HL-60 (cell line): ENCODE measurements at regions not wholly inside any gene's neighbourhood (a gene's known extent, or its start where the extent isn't known, plus 50 kb on each side); places are given as distances from the start of the nearest gene placed in this dataset.

Source experiments
- DNase-seq, 2 experiments: peaks; one replicate each; pipeline ENCODE4 v3.0.0-alpha.2; 2010 to 2020; ENCODE audit warnings: low read depth in 1 of 2, low spot score in 1 of 2
- H3K27ac ChIP-seq: fragments of 250-450 bp; sonication (Bioruptor Pico); replicated peaks from 2 replicates; pipeline ENCODE4 v1.5.1; 2020; ENCODE audit warnings: mild to moderate bottlenecking, moderate library complexity
- H3K27me3 ChIP-seq: fragments of 250-450 bp; sonication (Bioruptor Pico); 2 replicates; pipeline ENCODE4 v1.5.1; 2021; ENCODE audit warnings: mild to moderate bottlenecking, moderate library complexity; ENCODE audit not compliant: insufficient read depth, poor library complexity, severe bottlenecking
- H3K4me3 ChIP-seq: replicated peaks from 2 replicates; pipeline ENCODE4 v1.5.1; 2011; ENCODE audit warnings: mild to moderate bottlenecking, control low read depth, low read length; ENCODE audit not compliant: insufficient read depth
- GABPA ChIP-seq: IDR thresholded peaks from 2 replicates; pipeline ENCODE4 v1.6.1; 2012; ENCODE audit warnings: low read depth
- POLR2AphosphoS5 ChIP-seq: IDR thresholded peaks from 2 replicates; pipeline ENCODE4 v1.6.1; 2012; ENCODE audit warnings: low read depth
- SPI1 ChIP-seq: IDR thresholded peaks from 2 replicates; pipeline ENCODE4 v1.6.1; 2012; ENCODE audit warnings: low read depth, mild to moderate bottlenecking, borderline replicate concordance
- TF ChIP-seq, protein P1 (sequence below): IDR thresholded peaks from one replicate; pipeline ENCODE4 v1.5.1; 2011; ENCODE audit warnings: low read length, control low read depth, inconsistent platforms; ENCODE audit not compliant: insufficient read depth
- TF ChIP-seq, protein P2 (sequence below): IDR thresholded peaks from 2 replicates; pipeline ENCODE4 v1.6.1; 2012; ENCODE audit warnings: low read depth; ENCODE audit not compliant: insufficient replicate concordance

DNA sequence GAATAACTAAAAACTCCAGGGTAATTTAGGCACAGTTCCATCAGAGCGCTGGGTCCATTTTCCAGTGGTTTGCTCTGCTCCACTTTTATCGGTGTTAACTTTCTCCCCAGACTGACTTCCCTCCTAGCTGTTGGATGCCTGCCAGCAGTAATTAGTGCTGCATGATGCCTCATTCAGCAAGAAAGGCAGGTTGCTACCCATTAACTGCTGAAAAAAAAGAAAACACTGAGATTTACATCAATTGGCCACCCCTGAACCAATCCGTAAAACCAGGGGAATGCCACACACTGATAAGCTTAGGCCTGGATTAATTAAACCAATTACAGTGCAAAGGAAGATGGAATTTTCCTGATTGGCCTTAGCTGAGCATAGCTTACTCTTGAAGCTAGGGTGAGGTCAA lies 182.4 kb upstream of the CXXC4 start:
- H3K27ac ChIP-seq, result no peak overlapping the region
- no peak overlapping the region for H3K4me3 ChIP-seq
- H3K27me3 ChIP-seq, result no peaks in the 10 kb centered on the region
- no peak for DNase-seq
- TF ChIP-seq GABPA (no peak), SPI1 (no peak), POLR2AphosphoS5 (no peak)
- TF ChIP-seq, protein P1, sequence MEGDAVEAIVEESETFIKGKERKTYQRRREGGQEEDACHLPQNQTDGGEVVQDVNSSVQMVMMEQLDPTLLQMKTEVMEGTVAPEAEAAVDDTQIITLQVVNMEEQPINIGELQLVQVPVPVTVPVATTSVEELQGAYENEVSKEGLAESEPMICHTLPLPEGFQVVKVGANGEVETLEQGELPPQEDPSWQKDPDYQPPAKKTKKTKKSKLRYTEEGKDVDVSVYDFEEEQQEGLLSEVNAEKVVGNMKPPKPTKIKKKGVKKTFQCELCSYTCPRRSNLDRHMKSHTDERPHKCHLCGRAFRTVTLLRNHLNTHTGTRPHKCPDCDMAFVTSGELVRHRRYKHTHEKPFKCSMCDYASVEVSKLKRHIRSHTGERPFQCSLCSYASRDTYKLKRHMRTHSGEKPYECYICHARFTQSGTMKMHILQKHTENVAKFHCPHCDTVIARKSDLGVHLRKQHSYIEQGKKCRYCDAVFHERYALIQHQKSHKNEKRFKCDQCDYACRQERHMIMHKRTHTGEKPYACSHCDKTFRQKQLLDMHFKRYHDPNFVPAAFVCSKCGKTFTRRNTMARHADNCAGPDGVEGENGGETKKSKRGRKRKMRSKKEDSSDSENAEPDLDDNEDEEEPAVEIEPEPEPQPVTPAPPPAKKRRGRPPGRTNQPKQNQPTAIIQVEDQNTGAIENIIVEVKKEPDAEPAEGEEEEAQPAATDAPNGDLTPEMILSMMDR, result no peak
- TF ChIP-seq, protein P2, sequence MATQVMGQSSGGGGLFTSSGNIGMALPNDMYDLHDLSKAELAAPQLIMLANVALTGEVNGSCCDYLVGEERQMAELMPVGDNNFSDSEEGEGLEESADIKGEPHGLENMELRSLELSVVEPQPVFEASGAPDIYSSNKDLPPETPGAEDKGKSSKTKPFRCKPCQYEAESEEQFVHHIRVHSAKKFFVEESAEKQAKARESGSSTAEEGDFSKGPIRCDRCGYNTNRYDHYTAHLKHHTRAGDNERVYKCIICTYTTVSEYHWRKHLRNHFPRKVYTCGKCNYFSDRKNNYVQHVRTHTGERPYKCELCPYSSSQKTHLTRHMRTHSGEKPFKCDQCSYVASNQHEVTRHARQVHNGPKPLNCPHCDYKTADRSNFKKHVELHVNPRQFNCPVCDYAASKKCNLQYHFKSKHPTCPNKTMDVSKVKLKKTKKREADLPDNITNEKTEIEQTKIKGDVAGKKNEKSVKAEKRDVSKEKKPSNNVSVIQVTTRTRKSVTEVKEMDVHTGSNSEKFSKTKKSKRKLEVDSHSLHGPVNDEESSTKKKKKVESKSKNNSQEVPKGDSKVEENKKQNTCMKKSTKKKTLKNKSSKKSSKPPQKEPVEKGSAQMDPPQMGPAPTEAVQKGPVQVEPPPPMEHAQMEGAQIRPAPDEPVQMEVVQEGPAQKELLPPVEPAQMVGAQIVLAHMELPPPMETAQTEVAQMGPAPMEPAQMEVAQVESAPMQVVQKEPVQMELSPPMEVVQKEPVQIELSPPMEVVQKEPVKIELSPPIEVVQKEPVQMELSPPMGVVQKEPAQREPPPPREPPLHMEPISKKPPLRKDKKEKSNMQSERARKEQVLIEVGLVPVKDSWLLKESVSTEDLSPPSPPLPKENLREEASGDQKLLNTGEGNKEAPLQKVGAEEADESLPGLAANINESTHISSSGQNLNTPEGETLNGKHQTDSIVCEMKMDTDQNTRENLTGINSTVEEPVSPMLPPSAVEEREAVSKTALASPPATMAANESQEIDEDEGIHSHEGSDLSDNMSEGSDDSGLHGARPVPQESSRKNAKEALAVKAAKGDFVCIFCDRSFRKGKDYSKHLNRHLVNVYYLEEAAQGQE, result no peak

DNA sequence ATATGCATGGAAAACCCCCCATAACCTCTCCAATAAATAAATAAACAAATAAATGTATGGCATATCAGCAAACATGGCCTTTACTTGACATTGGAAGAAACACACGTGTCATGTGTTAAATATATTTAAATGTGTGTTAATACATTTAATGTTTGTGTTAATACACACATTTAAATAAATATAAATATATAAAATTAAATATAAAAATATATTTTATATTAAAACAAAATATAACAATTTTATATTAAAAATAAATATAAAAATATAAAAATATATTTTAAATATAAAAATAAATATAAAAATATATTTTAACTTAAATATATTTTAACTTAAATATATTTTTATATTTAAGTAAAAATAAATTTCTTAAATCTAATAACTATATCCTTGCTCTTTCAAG lies 187.6 kb upstream of the CXXC4 start:
- Histone ChIP-seq H3K4me3 (no peak overlapping the region), H3K27ac (no peak overlapping the region), H3K27me3 (no peaks in the 10 kb centered on the region)
- no peak for TF ChIP-seq GABPA
- TF ChIP-seq SPI1, result no peak
- TF ChIP-seq POLR2AphosphoS5, result no peak
- TF ChIP-seq, protein P1, result no peak
- TF ChIP-seq, protein P2, result no peak
- DNase-seq, result no peak

DNA sequence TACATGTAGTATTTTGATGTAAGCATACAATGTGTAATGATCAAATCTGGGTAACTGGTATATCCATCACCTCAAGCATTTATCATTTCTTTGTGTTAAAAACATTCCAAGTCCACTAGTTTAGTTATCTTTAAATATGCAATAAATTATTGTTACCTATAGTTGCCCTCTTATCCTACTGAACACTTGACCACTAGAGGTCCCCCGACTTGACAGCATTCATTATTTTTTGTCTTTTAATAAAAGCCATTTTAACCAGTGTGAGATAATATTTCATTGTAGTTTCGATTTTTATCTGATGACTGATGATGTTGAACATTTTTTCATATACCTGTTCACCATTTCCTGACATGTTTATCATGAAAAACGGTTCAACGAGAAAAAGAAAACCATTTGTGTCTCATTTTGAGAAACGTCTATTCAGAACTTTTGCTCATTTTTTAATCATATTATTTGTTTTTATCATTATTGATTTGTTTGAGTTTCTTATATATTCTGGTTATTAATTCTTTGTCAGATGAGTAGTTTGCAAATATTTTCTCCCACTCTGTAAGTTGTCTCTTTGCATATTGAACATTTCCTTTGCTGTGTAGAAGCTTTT lies 199.0 kb upstream of the CXXC4 start:
- H3K27ac ChIP-seq, result no peak overlapping the region
- peak in 1 of 2 experiments; percentile 11 for DNase-seq
- H3K27me3 ChIP-seq, result no peaks in the 10 kb centered on the region
- no peak overlapping the region for H3K4me3 ChIP-seq
- TF ChIP-seq, protein P2, result no peak
- TF ChIP-seq, protein P1, result peak; percentile 17
